Rectal smooth muscle tissue (tissue), 1 donor: ENCODE measurements at regions not wholly inside any gene's neighbourhood (a gene's known extent, or its start where the extent isn't known, plus 50 kb on each side); places are given as distances from the start of the nearest gene placed in this dataset.

Source experiments
- H3K27ac ChIP-seq: one replicate; pipeline ENCODE4 v1.7.0; 2013; ENCODE audit warnings: low read depth, low read length, inconsistent platforms
- H3K27me3 ChIP-seq: one replicate; pipeline ENCODE4 v1.7.0; 2013; ENCODE audit warnings: low read length; ENCODE audit not compliant: control insufficient read depth, insufficient read depth
- H3K36me3 ChIP-seq: one replicate; pipeline ENCODE4 v1.7.0; 2013; ENCODE audit warnings: low read length; ENCODE audit not compliant: control insufficient read depth, insufficient read depth
- H3K4me1 ChIP-seq: one replicate; pipeline ENCODE4 v1.7.0; 2013; ENCODE audit warnings: low read length; ENCODE audit not compliant: control insufficient read depth, insufficient read depth
- H3K4me3 ChIP-seq: one replicate; pipeline ENCODE4 v1.7.0; 2013; ENCODE audit warnings: low read length
- H3K9ac ChIP-seq: one replicate; pipeline ENCODE4 v1.7.0; 2013; ENCODE audit warnings: low read length

GRCh38 chr10:112871021-112871420, 79.0 kb upstream of the TCF7L2 start:
- no peaks in the 10 kb centered on the region for H3K27me3 ChIP-seq
- no peaks in the 10 kb centered on the region for H3K4me1 ChIP-seq
- H3K9ac ChIP-seq = no peak overlapping the region
- H3K4me3 ChIP-seq = no peak overlapping the region
- H3K36me3 ChIP-seq = no peaks in the 10 kb centered on the region
- H3K27ac ChIP-seq = no peak overlapping the region

DNA sequence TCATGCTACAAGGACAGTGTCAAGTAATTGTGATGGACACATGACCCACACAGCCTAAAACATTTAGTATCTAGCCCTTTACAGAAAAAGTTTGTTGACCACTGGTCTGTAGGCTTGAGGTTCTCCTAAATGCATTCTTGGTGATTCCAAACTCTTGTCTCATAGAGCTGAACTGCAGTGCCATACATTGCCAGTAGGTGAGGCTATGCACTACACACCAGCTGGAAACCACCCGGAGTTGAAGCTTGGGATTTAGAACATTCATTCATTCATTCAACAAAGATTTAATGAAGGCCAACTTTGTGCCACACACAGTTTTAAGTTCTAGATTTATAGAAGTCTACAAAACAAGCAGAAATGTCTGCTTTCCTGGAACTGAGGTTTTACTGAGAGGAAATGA, 77.3 kb upstream of the TCF7L2 start:
- Histone ChIP-seq H3K36me3 (no peaks in the 10 kb centered on the region), H3K4me3 (no peak overlapping the region), H3K27me3 (no peaks in the 10 kb centered on the region), H3K9ac (no peak overlapping the region), H3K4me1 (no peaks in the 10 kb centered on the region), H3K27ac (no peak overlapping the region)

DNA sequence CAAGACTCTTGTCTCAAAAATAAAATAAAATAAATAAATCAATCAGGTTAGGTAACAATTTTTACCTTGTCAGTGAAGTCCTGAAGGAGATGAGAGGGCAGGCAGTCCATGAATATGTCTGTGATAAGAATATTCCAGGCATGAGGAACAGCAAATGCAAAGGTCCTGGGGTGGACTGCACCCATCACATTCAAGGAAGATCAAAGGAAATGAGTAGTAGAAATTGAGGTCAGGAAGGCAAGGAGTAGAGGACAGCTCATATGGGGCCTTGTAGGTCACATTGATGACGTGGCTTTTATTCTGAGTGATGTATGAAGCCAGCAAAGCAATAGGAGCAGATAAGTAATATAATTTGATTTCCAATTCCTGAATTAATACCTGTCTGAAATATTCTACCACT, 76.5 kb upstream of the TCF7L2 start:
- H3K4me1 ChIP-seq = no peaks in the 10 kb centered on the region
- no peaks in the 10 kb centered on the region for H3K27me3 ChIP-seq
- no peak overlapping the region for H3K4me3 ChIP-seq
- H3K36me3 ChIP-seq = no peaks in the 10 kb centered on the region
- H3K27ac ChIP-seq = no peak overlapping the region
- no peak overlapping the region for H3K9ac ChIP-seq

- Histone ChIP-seq H3K27me3 (no peaks in the 10 kb centered on the region), H3K9ac (no peak overlapping the region), H3K27ac (no peak overlapping the region), H3K4me3 (no peak overlapping the region), H3K4me1 (no peaks in the 10 kb centered on the region), H3K36me3 (no peaks in the 10 kb centered on the region)
These were observed 75.1 kb upstream of the TCF7L2 start for GRCh38 chr10:112874982-112875381.

GRCh38 chr10:112875476-112876267, 74.4 kb upstream of the TCF7L2 start:
- Histone ChIP-seq H3K9ac (no peak overlapping the region), H3K4me3 (no peak overlapping the region), H3K4me1 (no peaks in the 10 kb centered on the region), H3K27me3 (no peaks in the 10 kb centered on the region), H3K36me3 (no peaks in the 10 kb centered on the region), H3K27ac (no peak overlapping the region)

DNA sequence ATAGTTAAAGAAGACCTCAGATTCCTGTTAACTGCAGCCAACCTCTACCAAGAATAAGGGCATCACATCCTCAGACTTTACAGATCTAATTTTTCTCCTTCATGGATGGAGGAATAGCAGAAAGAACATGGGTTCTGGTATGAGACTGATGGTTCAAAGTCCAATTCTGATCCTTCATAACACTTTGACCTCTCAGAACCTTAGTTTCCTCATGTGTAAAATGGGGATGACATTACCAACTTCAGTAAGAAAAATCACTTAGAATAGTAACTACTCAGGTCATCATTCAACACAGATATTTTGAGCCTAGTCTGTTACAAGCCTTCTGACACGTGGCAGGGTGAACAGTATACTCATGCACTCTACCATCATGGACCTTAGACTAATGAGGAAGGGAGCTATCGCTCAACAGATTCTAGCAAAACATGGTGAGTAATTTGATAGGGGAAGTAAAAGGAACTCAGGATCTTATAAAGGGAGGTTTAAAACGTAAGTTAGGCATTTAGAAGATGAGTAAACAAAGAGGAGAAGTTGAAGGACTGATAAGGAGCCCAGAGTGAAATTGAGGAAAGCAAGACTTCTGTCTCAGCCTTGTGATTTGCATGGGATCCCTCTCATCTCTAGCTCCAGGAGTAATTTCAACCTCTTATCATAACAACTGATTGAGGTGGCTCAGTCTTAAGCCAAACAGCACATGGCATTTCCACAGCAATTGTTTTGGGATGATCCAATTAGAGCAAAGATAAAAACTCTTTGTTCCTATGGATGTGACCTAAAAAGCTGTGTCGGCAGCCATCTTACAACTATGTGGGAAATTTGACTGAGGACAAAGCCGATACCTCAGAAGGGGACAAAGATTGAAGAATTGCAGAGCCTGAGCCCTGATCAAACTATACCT, 69.2 kb upstream of the TCF7L2 start:
- H3K4me3 ChIP-seq = no peak overlapping the region
- no peaks in the 10 kb centered on the region for H3K36me3 ChIP-seq
- H3K9ac ChIP-seq = no peak overlapping the region
- H3K4me1 ChIP-seq = no peaks in the 10 kb centered on the region
- H3K27ac ChIP-seq = no peak overlapping the region
- H3K27me3 ChIP-seq = no peaks in the 10 kb centered on the region

DNA sequence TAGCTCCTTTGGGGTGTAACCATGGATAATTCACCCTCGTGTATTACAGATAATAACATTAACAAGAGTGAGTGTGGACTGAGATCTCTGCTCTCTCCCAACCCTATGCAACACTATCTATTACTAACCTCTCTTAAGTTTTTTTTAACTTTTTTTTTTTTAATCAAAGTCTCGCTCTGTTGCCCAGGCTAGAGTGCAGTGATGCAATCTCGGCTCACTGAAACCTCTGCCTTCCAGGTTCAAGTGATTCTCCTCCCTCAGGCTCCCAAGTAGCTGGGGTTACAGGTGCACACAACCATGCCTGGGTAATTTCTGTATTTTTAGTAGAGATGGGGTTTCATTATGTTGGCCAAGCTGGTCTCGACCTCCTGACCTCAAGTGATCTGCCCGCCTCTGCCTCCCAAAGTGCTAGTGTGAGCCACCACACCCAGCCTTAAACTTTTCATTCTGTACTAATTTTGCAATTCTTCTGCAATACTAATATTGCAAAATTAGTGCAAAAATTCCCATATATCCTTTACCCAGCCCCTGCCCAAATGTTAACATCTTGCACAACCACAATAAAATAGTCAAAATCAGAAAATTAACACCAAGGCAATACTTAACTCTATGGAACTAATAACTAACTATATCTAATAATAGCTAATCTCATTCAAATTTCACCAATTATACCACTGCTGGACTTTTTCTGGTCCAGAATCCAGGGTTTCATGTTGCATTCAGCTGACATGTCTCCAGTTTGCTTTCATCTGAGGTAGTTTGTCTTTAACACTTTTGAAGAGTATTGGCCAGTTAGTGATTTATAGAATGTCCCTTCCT, 66.5 kb upstream of the TCF7L2 start:
- Histone ChIP-seq H3K4me3 (no peak overlapping the region), H3K9ac (no peak overlapping the region), H3K27me3 (no peaks in the 10 kb centered on the region), H3K4me1 (no peaks in the 10 kb centered on the region), H3K36me3 (no peaks in the 10 kb centered on the region), H3K27ac (no peak overlapping the region)

DNA sequence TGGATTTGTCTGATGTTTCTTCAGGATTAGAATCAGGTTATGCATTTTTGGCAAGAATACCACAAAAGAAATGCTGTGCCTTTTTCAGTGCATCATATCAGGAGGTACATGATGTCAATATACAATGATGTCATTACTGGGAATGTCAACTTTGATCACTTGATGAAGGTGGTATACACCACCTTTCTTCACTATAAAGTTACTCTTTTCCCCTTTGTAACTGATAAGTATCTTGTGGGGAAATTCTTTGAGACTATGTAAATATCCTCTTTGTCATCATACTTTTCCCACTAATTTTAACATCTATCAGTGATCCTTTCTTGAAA, 65.9 kb upstream of the TCF7L2 start:
- Histone ChIP-seq H3K36me3 (no peaks in the 10 kb centered on the region), H3K27me3 (no peaks in the 10 kb centered on the region), H3K4me1 (no peaks in the 10 kb centered on the region), H3K27ac (no peak overlapping the region), H3K4me3 (no peak overlapping the region), H3K9ac (no peak overlapping the region)

DNA sequence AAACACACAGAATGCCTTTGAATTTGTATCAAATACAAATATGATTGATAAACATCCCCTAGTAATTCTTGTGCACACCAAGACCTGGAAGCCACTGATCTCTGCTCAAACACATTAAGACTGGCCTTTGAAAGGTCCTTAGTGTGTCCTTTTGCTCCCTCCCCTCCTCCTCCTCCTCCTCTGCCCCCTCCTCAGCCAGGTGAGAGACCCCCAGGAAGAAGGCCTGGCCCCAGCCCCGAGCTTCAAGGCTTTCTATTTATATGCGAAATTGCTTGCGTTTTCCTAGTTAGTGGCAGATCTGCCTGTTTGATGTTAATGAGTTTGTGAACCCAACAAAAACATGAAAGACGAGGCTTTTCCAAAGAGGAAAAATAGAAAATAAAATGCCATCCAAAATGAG, 63.6 kb upstream of the TCF7L2 start:
- Histone ChIP-seq H3K4me3 (no peak overlapping the region), H3K27ac (no peak overlapping the region), H3K36me3 (no peaks in the 10 kb centered on the region), H3K9ac (no peak overlapping the region), H3K27me3 (no peaks in the 10 kb centered on the region), H3K4me1 (no peaks in the 10 kb centered on the region)

GRCh38 chr10:112887968-112888367, 62.1 kb upstream of the TCF7L2 start:
- Histone ChIP-seq H3K36me3 (no peaks in the 10 kb centered on the region), H3K9ac (no peak overlapping the region), H3K4me3 (no peak overlapping the region), H3K4me1 (no peaks in the 10 kb centered on the region), H3K27me3 (no peaks in the 10 kb centered on the region), H3K27ac (no peak overlapping the region)

DNA sequence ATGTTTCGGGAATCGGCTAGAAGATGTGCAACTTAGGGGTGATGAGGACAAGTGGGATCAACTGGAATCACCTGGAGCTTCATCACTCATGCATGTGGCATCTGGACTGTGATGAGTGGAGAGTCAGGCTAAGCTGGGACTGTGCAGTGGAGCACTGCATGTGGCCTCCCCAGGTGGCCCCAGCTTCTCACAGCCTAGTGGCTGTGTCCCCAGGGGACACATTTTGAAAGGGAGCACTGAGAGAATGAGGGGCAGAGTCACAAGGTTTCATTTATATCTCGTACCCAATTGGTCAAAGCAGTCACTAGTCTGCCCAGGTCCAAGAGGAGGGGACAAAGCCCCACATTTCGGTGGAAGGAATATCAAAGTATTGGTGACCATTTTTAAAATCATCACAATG, 54.8 kb upstream of the TCF7L2 start:
- Histone ChIP-seq H3K36me3 (no peaks in the 10 kb centered on the region), H3K4me3 (no peak overlapping the region), H3K4me1 (no peaks in the 10 kb centered on the region), H3K27me3 (no peaks in the 10 kb centered on the region), H3K9ac (no peak overlapping the region), H3K27ac (no peak overlapping the region)

DNA sequence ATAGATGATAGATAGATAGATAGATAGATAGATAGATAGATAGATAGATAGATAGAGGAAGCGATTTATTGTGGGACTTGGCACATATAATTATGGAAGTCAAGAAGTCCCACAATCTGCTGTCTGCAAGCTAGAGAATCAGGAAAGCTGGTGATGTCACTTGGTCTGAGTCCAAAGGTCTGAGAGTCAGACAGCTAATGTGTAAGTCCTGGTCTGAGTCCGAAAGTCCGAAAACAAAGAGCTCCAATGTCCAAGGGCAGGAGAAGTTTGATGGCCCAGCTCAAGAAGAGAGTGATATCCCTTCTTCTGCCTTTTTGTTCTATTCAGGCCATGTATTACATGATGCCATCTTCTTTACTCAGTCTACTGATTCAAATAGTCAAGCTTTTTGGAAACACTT, 53.8 kb upstream of the TCF7L2 start:
- H3K4me3 ChIP-seq = no peak overlapping the region
- H3K9ac ChIP-seq = no peak overlapping the region
- H3K27me3 ChIP-seq = no peaks in the 10 kb centered on the region
- H3K27ac ChIP-seq = no peak overlapping the region
- no peaks in the 10 kb centered on the region for H3K36me3 ChIP-seq
- no peaks in the 10 kb centered on the region for H3K4me1 ChIP-seq
